Stimulated activated CD8-positive, alpha-beta memory T cell treated with anti-CD3 and anti-CD28 coated beads, Interleukin-12 subunit alpha, Interleukin-12 subunit beta, amount 100 ng/mL, for 24 hours (primary cell): ENCODE measurements at regions not wholly inside any gene's neighbourhood (a gene's known extent, or its start where the extent isn't known, plus 50 kb on each side); places are given as distances from the start of the nearest gene placed in this dataset.

Experiments
- DNase-seq: peaks from one replicate; pipeline ENCODE4 v3.0.0-alpha.2; 2020; ENCODE audit errors: extremely low read depth

- DNase-seq: no peak
Measured at GRCh38 chrX:20863649-20864048, 510.6 kb upstream of the CNKSR2 start.

- no peak for DNase-seq
Measured at GRCh38 chrX:20861113-20861512, 513.1 kb upstream of the CNKSR2 start.

GRCh38 chrX:20857746-20858145, 516.5 kb upstream of the CNKSR2 start:
- DNase-seq: no peak

- no peak for DNase-seq
Measured at GRCh38 chrX:20838477-20838876, 535.7 kb upstream of the CNKSR2 start.

GRCh38 chrX:20829665-20830491, 544.3 kb upstream of the CNKSR2 start:
- DNase-seq: no peak

- DNase-seq: no peak
Measured at GRCh38 chrX:20825984-20826383, 548.2 kb upstream of the CNKSR2 start.

GRCh38 chrX:20803971-20804370, 537.3 kb upstream of the RPS6KA3 start:
- DNase-seq: no peak

GRCh38 chrX:20802036-20802435, 535.3 kb upstream of the RPS6KA3 start:
- no peak for DNase-seq

- DNase-seq: no peak
Measured at GRCh38 chrX:20796450-20796849, 529.7 kb upstream of the RPS6KA3 start.

- DNase-seq: no peak
Measured at GRCh38 chrX:20789103-20789502, 522.4 kb upstream of the RPS6KA3 start.

- no peak for DNase-seq
Measured at GRCh38 chrX:20767346-20767745, 500.6 kb upstream of the RPS6KA3 start.

GRCh38 chrX:20756585-20756984, 489.9 kb upstream of the RPS6KA3 start:
- DNase-seq: no peak

GRCh38 chrX:20753076-20753475, 486.4 kb upstream of the RPS6KA3 start:
- no peak for DNase-seq

GRCh38 chrX:20746690-20747089, 480.0 kb upstream of the RPS6KA3 start:
- no peak for DNase-seq

GRCh38 chrX:20743046-20743445, 476.3 kb upstream of the RPS6KA3 start:
- DNase-seq: no peak

- no peak for DNase-seq
Measured at GRCh38 chrX:20742106-20742505, 475.4 kb upstream of the RPS6KA3 start.

- no peak for DNase-seq
Measured at GRCh38 chrX:20740443-20740842, 473.7 kb upstream of the RPS6KA3 start.

GRCh38 chrX:20739038-20739745, 472.5 kb upstream of the RPS6KA3 start:
- DNase-seq: no peak

- no peak for DNase-seq
Measured at GRCh38 chrX:20729416-20729815, 462.7 kb upstream of the RPS6KA3 start.

GRCh38 chrX:20727447-20727846, 460.7 kb upstream of the RPS6KA3 start:
- no peak for DNase-seq

GRCh38 chrX:20720954-20721626, 454.4 kb upstream of the RPS6KA3 start:
- no peak for DNase-seq

GRCh38 chrX:20718592-20719380, 452.1 kb upstream of the RPS6KA3 start:
- DNase-seq: no peak
